T-cell (primary cell): ENCODE measurements at regions not wholly inside any gene's neighbourhood (a gene's known extent, or its start where the extent isn't known, plus 50 kb on each side); places are given as distances from the start of the nearest gene placed in this dataset.

Experiments
- ATAC-seq, 4 experiments: fragments of 200-7000 bp in 3 of 4; fragments of 150-1000 bp in 1 of 4; cut with Tn5 transposase; replicated peaks in 1 of 4; 1 replicate in 3 of 4; 2 replicates in 1 of 4; pipeline ENCODE4 v1.10.0; 2021; ENCODE audit warnings: moderate library complexity in 3 of 4, mild to moderate bottlenecking in 2 of 4, moderate number of reproducible peaks in 1 of 4
- CTCF ChIA-PET, 2 donors: fragments of 300-600 bp; sonication (Branson Sonifier 250); formaldehyde crosslinking; loops; one replicate each; lab custom pipeline; 2022; ENCODE audit warnings: antibody characterized with exemption in 2 of 2; lab: Charles Lee
- POLR2A ChIA-PET, 2 donors: fragments of 300-600 bp; sonication (Branson Sonifier 250); formaldehyde crosslinking; loops; one replicate each; lab custom pipeline; 2022; ENCODE audit warnings: antibody characterized with exemption in 2 of 2; lab: Charles Lee
- DNase-seq, 35 experiments: peaks; one replicate each; pipeline versions ENCODE4 v3.0.0 to v3.0.0-alpha.2; 2013 to 2023
- H3K27ac ChIP-seq: one replicate; pipeline ENCODE4 v1.5.1; 2013; ENCODE audit warnings: low read length
- H3K27me3 ChIP-seq, 2 experiments: replicated peaks in 1 of 2; 1 replicate in 1 of 2; 2 replicates in 1 of 2; pipeline versions ENCODE4 v1.6.1 to v1.7.0; 2013; ENCODE audit warnings: low read length in 1 of 2, mixed read lengths in 1 of 2; ENCODE audit not compliant: control insufficient read depth in 2 of 2, insufficient read depth in 2 of 2; ENCODE audit errors: extremely low read depth in 1 of 2
- H3K36me3 ChIP-seq, 2 donors: 1 replicate in 1 of 2; 2 replicates in 1 of 2; pipeline versions ENCODE4 v1.6.1 to v1.7.0; 2013; ENCODE audit warnings: low read length in 1 of 2; ENCODE audit not compliant: control insufficient read depth in 2 of 2, insufficient read depth in 1 of 2; ENCODE audit errors: extremely low read depth in 1 of 2
- H3K4me1 ChIP-seq, 2 experiments: 1 replicate in 1 of 2; 2 replicates in 1 of 2; pipeline versions ENCODE4 v1.6.1 to v1.7.0; 2013; ENCODE audit warnings: low read length in 2 of 2, mixed read lengths in 1 of 2; ENCODE audit not compliant: insufficient read depth in 2 of 2, control insufficient read depth in 1 of 2; ENCODE audit errors: extremely low read depth in 1 of 2
- H3K4me3 ChIP-seq, 2 donors: 1 replicate in 1 of 2; 2 replicates in 1 of 2; pipeline versions ENCODE4 v1.5.1 to v1.7.0; 2013; ENCODE audit warnings: mild to moderate bottlenecking in 2 of 2, low read length in 1 of 2, moderate library complexity in 1 of 2; ENCODE audit not compliant: control insufficient read depth in 1 of 2; ENCODE audit errors: extremely low read depth in 1 of 2
- H3K9me3 ChIP-seq: 2 replicates; pipeline ENCODE4 v1.7.0; 2013
- H3K27ac Mint-ChIP-seq, 2 donors: one replicate each; pipeline ENCODE4 v1.8.0; 2020 to 2021; ENCODE audit warnings: mild to moderate bottlenecking in 2 of 2, mixed read lengths in 2 of 2
- H3K27me3 Mint-ChIP-seq, 2 donors: one replicate each; pipeline ENCODE4 v1.8.0; 2021 to 2022; ENCODE audit warnings: mixed read lengths in 2 of 2
- H3K36me3 Mint-ChIP-seq: one replicate; pipeline ENCODE4 v1.8.0; 2021; ENCODE audit warnings: mixed read lengths
- H3K4me1 Mint-ChIP-seq, 3 donors: one replicate each; pipeline ENCODE4 v1.8.0; 2020 to 2022; ENCODE audit warnings: mixed read lengths in 3 of 3, mild to moderate bottlenecking in 1 of 3
- H3K4me3 Mint-ChIP-seq, 3 donors: one replicate each; pipeline ENCODE4 v1.8.0; 2020 to 2022; ENCODE audit warnings: mild to moderate bottlenecking in 3 of 3, mixed read lengths in 3 of 3, moderate library complexity in 3 of 3
- H3K9me3 Mint-ChIP-seq, 3 donors: one replicate each; pipeline ENCODE4 v1.8.0; 2020 to 2022; ENCODE audit warnings: mixed read lengths in 3 of 3
- WGBS: methylation state at CpG from one replicate; pipeline ENCODE4 v1.1.5; 2013; ENCODE audit warnings: missing lambda C conversion rate; ENCODE audit not compliant: insufficient coverage; 5-methylcytosine and 5-hydroxymethylcytosine counted together

DNA sequence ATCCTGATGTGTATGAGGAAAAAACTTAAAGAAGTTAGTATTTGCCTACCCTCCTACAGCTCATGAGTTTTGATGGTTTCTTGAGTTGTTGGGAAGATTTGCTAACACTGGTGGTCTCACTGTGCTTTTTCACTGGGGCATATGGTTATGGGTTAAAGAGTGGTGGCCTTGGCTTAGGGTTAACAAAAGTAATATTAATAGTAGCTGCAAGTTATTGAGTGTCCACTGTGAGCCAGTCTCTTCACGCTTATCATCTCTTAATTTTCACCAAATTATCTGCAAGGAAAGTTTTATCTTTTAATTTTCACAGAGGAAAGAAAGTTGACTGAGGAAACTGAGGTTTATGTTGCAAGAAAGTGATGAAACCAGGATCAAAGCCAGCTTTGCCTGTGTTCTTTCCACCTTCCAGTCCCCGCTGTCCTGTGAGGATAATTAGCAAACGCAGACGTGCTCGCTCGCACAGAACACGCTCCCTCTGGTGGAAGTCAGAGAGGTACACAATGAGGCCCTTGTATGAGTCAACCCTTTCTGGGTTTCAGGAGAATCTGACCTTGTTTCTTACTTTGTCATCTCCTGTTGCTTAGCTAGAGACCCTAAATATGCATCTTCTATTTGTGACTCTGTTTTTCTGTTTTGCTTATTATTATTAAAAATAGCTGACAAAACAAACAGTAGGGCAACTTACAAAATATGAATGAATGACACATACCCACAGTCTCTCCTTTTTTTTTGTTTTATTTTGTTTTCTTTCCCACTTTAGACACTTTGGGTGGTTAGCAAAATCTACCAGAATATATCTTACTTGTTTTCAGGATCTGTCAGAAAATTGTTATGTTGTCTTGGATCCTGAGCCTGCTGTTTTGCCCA is 94.3 kb downstream of the DDIT4L start:
- H3K27me3 Mint-ChIP-seq, result peaks cover 0 to 4% of the 10 kb centered on the region in 2 donors
- ChIA-PET CTCF (interaction anchor here in 1 of 2 donors (0.5 to 1.0 kb wide), 5 partner anchors 18 to 1423 kb away, joined by 3 to 5 read pairs (median 3); partner anchors contain the start of gene TRMT10A), POLR2A (interaction anchor here in 1 of 2 donors (0.6 kb wide), 1 partner anchor 123 kb away, joined by 3 read pairs; no protein-coding TSS in a partner anchor)
- no peaks in the 10 kb centered on the region for H3K36me3 ChIP-seq
- peaks cover 2 to 14% of the 10 kb centered on the region in 2 experiments for H3K4me1 ChIP-seq
- no peak overlapping the region for H3K4me3 Mint-ChIP-seq
- ATAC-seq, result peak; percentile 59 to 76 (median 68)
- no peaks in the 10 kb centered on the region for H3K27me3 ChIP-seq
- peak in 32 of 35 experiments; percentile 9 to 74 (median 32) for DNase-seq
- no peak overlapping the region for H3K4me3 ChIP-seq
- H3K27ac ChIP-seq, result no peak overlapping the region
- WGBS, result 17% methylated on average over 6 of the region's 7 CpGs
- H3K9me3 Mint-ChIP-seq, result no peaks in the 10 kb centered on the region
- H3K27ac Mint-ChIP-seq, result peak overlapping the region; percentile 68 to 77
- H3K9me3 ChIP-seq, result no peaks in the 10 kb centered on the region
- H3K4me1 Mint-ChIP-seq, result peaks cover 21 to 37% (median 35%) of the 10 kb centered on the region in 3 donors
- no peaks in the 10 kb centered on the region for H3K36me3 Mint-ChIP-seq

DNA sequence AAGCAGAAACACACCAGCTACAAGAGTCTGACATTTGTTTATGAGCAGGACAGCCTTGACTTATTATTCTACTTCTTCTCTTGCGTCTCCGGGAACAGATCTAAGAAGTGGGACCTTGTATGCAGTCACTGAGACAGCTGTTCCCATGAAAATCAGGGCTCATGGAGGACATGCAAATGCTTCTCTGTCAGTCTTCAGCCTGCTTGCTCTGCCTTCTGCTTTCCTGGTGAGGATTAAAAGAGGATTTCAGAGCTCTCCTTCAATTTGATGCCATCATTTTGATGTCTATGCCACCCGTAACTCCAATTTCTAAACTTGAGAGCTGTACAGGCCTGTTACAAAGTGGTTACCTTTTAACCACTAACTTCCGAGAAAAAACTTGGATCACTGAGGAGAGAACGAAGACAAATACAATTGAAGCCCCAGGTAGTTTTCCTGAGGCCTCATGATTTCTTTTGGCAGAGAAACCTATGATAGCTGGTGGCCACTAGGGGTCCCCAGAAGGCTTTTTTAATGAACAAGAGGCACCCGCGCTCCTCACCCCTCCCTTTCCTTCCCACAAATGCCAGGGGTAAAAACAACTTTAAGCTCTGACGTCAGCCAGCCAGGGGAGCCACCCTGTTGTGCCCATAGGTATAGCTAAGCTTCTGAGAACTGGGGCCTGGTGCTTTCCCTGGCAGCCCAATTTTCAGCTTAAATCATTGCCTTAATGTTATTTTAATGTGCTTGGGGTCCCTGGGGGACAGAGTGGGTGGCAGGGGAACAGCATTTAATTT is 97.0 kb downstream of the DDIT4L start:
- Mint-ChIP-seq H3K4me3 (peak overlapping the region; percentile 7 to 44 (median 35)), H3K27me3 (peaks cover 0 to 4% of the 10 kb centered on the region in 2 donors), H3K27ac (peak overlapping the region; percentile 90 to 91), H3K36me3 (no peaks in the 10 kb centered on the region), H3K9me3 (no peaks in the 10 kb centered on the region), H3K4me1 (peaks cover 16 to 30% (median 29%) of the 10 kb centered on the region in 3 donors)
- POLR2A ChIA-PET, result interaction anchor here (0.5 to 0.7 kb wide), 6 partner anchors 29 to 1095 kb away, joined by 3 to 4 read pairs (median 3); no protein-coding TSS in a partner anchor
- DNase-seq (peak; percentile 55 to 95 (median 90)), ATAC-seq (peak; percentile 98 to 99 (median 98))
- Histone ChIP-seq H3K36me3 (no peaks in the 10 kb centered on the region), H3K4me3 (no peak overlapping the region), H3K4me1 (peaks cover 2 to 12% of the 10 kb centered on the region in 2 experiments), H3K9me3 (no peaks in the 10 kb centered on the region), H3K27me3 (no peaks in the 10 kb centered on the region), H3K27ac (no peak overlapping the region)
- 93% methylated on average over 3 of the region's 8 CpGs for WGBS
- CTCF ChIA-PET, result interaction anchor here (0.5 to 2.4 kb wide), 50 partner anchors 8 to 1831 kb away, joined by 3 to 22 read pairs (median 4); partner anchors contain the start of genes H2AZ1 (in 1 of the 2), LAMTOR3 (in 1 of the 2), METAP1 (in 1 of the 2) and TRMT10A (in 1 of the 2)

DNA sequence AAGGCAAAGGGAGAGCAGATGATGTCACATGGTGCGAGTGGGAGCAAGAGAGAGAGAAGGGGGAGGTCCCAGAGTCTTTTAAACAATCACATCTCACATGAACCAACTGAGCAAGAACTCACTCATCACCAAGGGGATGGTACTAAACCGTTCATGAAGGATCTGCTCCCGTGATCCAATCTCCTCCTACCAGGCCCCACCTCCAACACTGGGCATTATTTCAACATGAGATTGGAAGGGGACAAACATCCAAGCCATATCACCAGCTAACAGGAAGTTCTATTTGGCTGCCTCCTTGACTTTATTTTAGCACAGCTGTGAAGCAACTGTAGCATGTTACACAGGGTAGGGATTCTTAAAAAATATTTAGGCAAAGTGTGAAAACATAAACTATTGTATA is 102.5 kb downstream of the DDIT4L start:
- Mint-ChIP-seq H3K4me3 (no peak overlapping the region), H3K27me3 (no peaks in the 10 kb centered on the region), H3K4me1 (no peaks in the 10 kb centered on the region), H3K27ac (no peak overlapping the region), H3K36me3 (no peaks in the 10 kb centered on the region), H3K9me3 (no peaks in the 10 kb centered on the region)
- no peak overlapping the region for H3K27ac ChIP-seq
- 83% methylated on average over 2 of the region's 3 CpGs for WGBS
- H3K36me3 ChIP-seq, result no peaks in the 10 kb centered on the region
- DNase-seq, result no peak
- no peak for ATAC-seq
- no peaks in the 10 kb centered on the region for H3K4me1 ChIP-seq
- POLR2A ChIA-PET, result no interaction called here
- CTCF ChIA-PET, result no interaction called here
- H3K9me3 ChIP-seq, result no peaks in the 10 kb centered on the region
- H3K27me3 ChIP-seq, result no peaks in the 10 kb centered on the region
- no peak overlapping the region for H3K4me3 ChIP-seq

DNA sequence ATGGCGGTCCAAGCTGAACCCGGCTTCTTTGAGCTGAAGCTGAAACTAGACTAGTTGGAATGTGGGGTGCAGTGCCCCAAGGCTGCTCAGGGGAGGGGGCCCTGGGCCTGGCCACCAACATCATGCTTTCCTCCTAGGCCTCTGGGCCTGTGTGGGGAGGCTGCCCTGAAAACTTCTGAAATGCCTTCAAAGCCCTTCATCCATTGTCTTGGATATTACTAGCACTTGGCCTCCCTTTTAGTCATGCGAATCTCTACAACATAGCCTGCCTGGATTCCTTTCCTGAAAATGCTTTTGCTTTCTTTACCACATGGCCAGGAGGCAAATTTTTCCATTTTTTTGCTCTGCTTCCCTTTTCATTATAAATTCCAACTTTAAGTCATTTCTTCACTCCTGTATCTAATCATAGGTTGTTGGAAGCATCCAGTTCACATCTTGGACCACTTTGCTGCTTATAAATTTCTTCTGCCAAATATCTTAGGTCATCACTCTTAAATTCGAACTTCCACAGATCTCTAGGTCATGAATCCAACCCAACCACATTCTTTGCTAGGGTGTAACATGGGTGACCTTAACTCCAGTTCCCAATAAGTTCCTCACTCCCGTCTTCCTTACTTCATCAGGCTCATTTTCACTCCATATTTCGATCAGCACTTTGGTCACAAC is 103.4 kb downstream of the DDIT4L start:
- no peak overlapping the region for H3K27ac ChIP-seq
- H3K9me3 ChIP-seq, result no peaks in the 10 kb centered on the region
- H3K4me3 ChIP-seq, result no peak overlapping the region
- Mint-ChIP-seq H3K4me3 (no peak overlapping the region), H3K36me3 (no peaks in the 10 kb centered on the region), H3K9me3 (no peaks in the 10 kb centered on the region), H3K27ac (no peak overlapping the region), H3K27me3 (no peaks in the 10 kb centered on the region), H3K4me1 (no peaks in the 10 kb centered on the region)
- no peaks in the 10 kb centered on the region for H3K27me3 ChIP-seq
- ATAC-seq, result no peak
- 77% methylated on average over 6 of the region's 6 CpGs for WGBS
- POLR2A ChIA-PET, result no interaction called here
- CTCF ChIA-PET, result no interaction called here
- H3K36me3 ChIP-seq, result no peaks in the 10 kb centered on the region
- DNase-seq, result no peak
- no peaks in the 10 kb centered on the region for H3K4me1 ChIP-seq

DNA sequence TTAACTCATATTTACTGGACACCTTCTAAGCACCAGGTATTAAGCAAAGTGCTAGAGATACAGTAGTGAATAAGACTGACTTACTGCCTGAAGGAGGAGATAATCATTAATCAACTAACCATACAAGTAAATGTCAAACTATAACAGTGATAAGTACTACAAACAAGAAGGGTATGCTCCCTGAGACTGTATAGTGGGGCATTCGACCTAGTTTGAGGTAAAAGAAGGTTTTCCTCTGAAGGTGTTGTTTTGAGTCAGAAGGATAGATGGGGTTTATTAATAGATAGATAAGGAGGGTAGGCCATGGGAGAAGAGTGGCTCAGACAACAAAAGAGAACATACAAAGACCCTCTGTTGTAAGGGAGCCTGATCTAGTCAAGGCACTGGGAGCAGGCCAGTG is 105.4 kb downstream of the DDIT4L start:
- CTCF ChIA-PET, result interaction anchor here in 1 of 2 donors (1.3 kb wide), 1 partner anchor 8 kb away, joined by 4 read pairs; no protein-coding TSS in a partner anchor
- H3K36me3 Mint-ChIP-seq, result no peaks in the 10 kb centered on the region
- Histone ChIP-seq H3K9me3 (no peaks in the 10 kb centered on the region), H3K36me3 (no peaks in the 10 kb centered on the region), H3K4me1 (no peaks in the 10 kb centered on the region), H3K27me3 (no peaks in the 10 kb centered on the region), H3K27ac (no peak overlapping the region), H3K4me3 (no peak overlapping the region)
- POLR2A ChIA-PET, result no interaction called here
- no peak for DNase-seq
- H3K9me3 Mint-ChIP-seq, result no peaks in the 10 kb centered on the region
- H3K27me3 Mint-ChIP-seq, result no peaks in the 10 kb centered on the region
- 80% methylated on average over 1 of the region's 1 CpG for WGBS
- no peak overlapping the region for H3K27ac Mint-ChIP-seq
- no peak for ATAC-seq
- H3K4me3 Mint-ChIP-seq, result no peak overlapping the region
- H3K4me1 Mint-ChIP-seq, result peaks cover 0 to 2% (median 0%) of the 10 kb centered on the region in 3 donors

DNA sequence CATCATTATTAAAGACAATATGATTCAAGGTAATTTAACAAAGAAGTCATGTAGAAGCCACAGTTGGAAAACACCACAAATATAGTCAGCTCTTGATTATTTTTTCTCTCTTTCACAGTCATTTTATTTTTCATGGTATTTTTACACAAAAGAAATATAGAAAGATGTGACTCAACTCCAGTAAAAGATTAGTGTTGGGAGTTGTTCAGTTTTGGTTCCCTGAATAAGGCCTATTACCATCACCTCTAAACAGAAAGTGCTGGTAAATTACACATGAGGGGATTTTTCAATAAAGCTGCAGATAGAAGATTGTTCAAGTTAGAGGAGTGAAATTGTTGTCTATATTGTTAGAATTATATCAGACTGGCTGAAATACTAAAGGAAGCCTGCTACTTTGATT is 107.0 kb downstream of the DDIT4L start:
- no peak for ATAC-seq
- ChIA-PET POLR2A (no interaction called here), CTCF (interaction anchor here in 1 of 2 donors (0.7 to 1.7 kb wide), 2 partner anchors 8 to 10 kb away, joined by 3 to 9 read pairs; no protein-coding TSS in a partner anchor)
- Histone ChIP-seq H3K4me3 (no peak overlapping the region), H3K27me3 (no peaks in the 10 kb centered on the region), H3K4me1 (peaks cover 3% of the 10 kb centered on the region in 2 experiments), H3K36me3 (no peaks in the 10 kb centered on the region), H3K27ac (no peak overlapping the region), H3K9me3 (no peaks in the 10 kb centered on the region)
- no peaks in the 10 kb centered on the region for H3K27me3 Mint-ChIP-seq
- peaks cover 0 to 11% (median 4%) of the 10 kb centered on the region in 3 donors for H3K4me1 Mint-ChIP-seq
- no peak for DNase-seq
- no peaks in the 10 kb centered on the region for H3K9me3 Mint-ChIP-seq
- no peaks in the 10 kb centered on the region for H3K36me3 Mint-ChIP-seq
- H3K4me3 Mint-ChIP-seq, result no peak overlapping the region
- no peak overlapping the region for H3K27ac Mint-ChIP-seq
